HEK293 (cell line): ENCODE measurements at regions not wholly inside any gene's neighbourhood (a gene's known extent, or its start where the extent isn't known, plus 50 kb on each side); places are given as distances from the start of the nearest gene placed in this dataset.

Source experiments
- CTCF ChIP-seq: fragments of 450-650 bp; formaldehyde crosslinking; IDR thresholded peaks from 2 replicates; pipeline ENCODE4 v1.5.1; 2016; ENCODE audit warnings: missing biosample characterization, missing genetic modification characterization
- ZBTB1 ChIP-seq: fragments of 450-650 bp; formaldehyde crosslinking; IDR thresholded peaks from 2 replicates; pipeline ENCODE4 v1.5.1; 2016; ENCODE audit warnings: missing biosample characterization, missing genetic modification characterization
- ZNF449 ChIP-seq: fragments of 450-650 bp; formaldehyde crosslinking; IDR thresholded peaks from 2 replicates; pipeline ENCODE4 v1.5.1; 2017; ENCODE audit warnings: missing biosample characterization, mild to moderate bottlenecking, missing genetic modification characterization, moderate library complexity
- ZNF792 ChIP-seq: fragments of 450-650 bp; formaldehyde crosslinking; IDR thresholded peaks from 2 replicates; pipeline ENCODE4 v1.5.1; 2016; ENCODE audit warnings: missing biosample characterization, missing genetic modification characterization
- ZNF830 ChIP-seq: fragments of 450-650 bp; IDR thresholded peaks from 2 replicates; pipeline ENCODE4 v1.5.0; 2018; ENCODE audit warnings: missing biosample characterization, missing genetic modification characterization, low read depth, mild to moderate bottlenecking, moderate library complexity

GRCh38 chr2:43109261-43109743, 117.1 kb downstream of the ZFP36L2 start:
- TF ChIP-seq ZNF830 (tag by site-specific recombination): no peak
- no peak for TF ChIP-seq ZNF449
- TF ChIP-seq ZBTB1: no peak
- TF ChIP-seq ZNF792 (tag by site-specific recombination): no peak
- TF ChIP-seq CTCF (tag by site-specific recombination): no peak
